Endothelial cell of umbilical vein (primary cell): ENCODE measurements at regions not wholly inside any gene's neighbourhood (a gene's known extent, or its start where the extent isn't known, plus 50 kb on each side); places are given as distances from the start of the nearest gene placed in this dataset.

Experiments
- BruUV-seq: library from RNA; stranded (reverse); fragments of 400-500 nt; replicated peaks from 2 replicates; lab custom pipeline; 2021; lab: Mats Ljungman, UMichigan
- CTCF ChIA-PET: fragments of 300-600, 350-600 bp; sonication (Branson Sonifier 250); formaldehyde crosslinking; loops from one replicate; lab custom pipeline; 2021; ENCODE audit warnings: antibody characterized with exemption, inconsistent platforms; lab: Charles Lee
- POLR2A ChIA-PET: fragments of 300-600, 350-600 bp; sonication (Branson Sonifier 250); formaldehyde crosslinking; loops from one replicate; lab custom pipeline; 2021; ENCODE audit warnings: antibody characterized with exemption, inconsistent platforms; lab: Charles Lee
- DNase-seq: peaks from one replicate; pipeline ENCODE4 v3.0.0-alpha.2; 2011; ENCODE audit warnings: low read depth, low spot score
- FAIRE-seq: peaks from 2 replicates; lab custom pipeline; 2011; peaks lifted over from hg19 to GRCh38; lab: Jason Lieb, UNC
- H2AFZ ChIP-seq: 2 replicates; pipeline ENCODE4 v1.6.0; 2012; ENCODE audit warnings: low read depth, low read length, control low read depth, inconsistent platforms
- H3K27ac ChIP-seq: 2 replicates; pipeline ENCODE4 v1.5.1; 2011; ENCODE audit warnings: low read depth, mild to moderate bottlenecking, control low read depth, low read length, moderate library complexity; ENCODE audit not compliant: insufficient read depth
- H3K27me3 ChIP-seq, 2 experiments: 2 replicates each; pipeline versions ENCODE4 v1.6.0 to v1.6.1; 2011; ENCODE audit warnings: low read length in 2 of 2, mixed read lengths in 1 of 2; ENCODE audit not compliant: control insufficient read depth in 2 of 2, insufficient read depth in 2 of 2
- H3K36me3 ChIP-seq, 2 experiments: 2 replicates in 1 of 2; 3 replicates in 1 of 2; pipeline ENCODE4 v1.5.1; 2011; ENCODE audit warnings: low read length in 2 of 2, mild to moderate bottlenecking in 1 of 2, moderate library complexity in 1 of 2; ENCODE audit not compliant: control insufficient read depth in 2 of 2, insufficient read depth in 2 of 2; ENCODE audit errors: extremely low read depth in 1 of 2
- H3K4me1 ChIP-seq: 3 replicates; pipeline ENCODE4 v1.5.1; 2011; ENCODE audit warnings: mild to moderate bottlenecking, low read length; ENCODE audit not compliant: control insufficient read depth, insufficient read depth; ENCODE audit errors: extremely low read depth
- H3K4me2 ChIP-seq: 2 replicates; pipeline ENCODE4 v1.6.1; 2011; ENCODE audit warnings: low read length, control low read depth, mixed read lengths; ENCODE audit not compliant: insufficient read depth
- H3K4me3 ChIP-seq, 3 experiments: fragments of 200-600 bp in 1 of 3; sonication (generic), shearing (Covaris generic) in 1 of 3; replicated peaks in 1 of 3; 2 replicates each; pipeline ENCODE4 v1.5.1; 2011 to 2016; ENCODE audit warnings: control low read depth in 3 of 3, low read length in 3 of 3, mild to moderate bottlenecking in 2 of 3, inconsistent platforms in 1 of 3, low read depth in 1 of 3, moderate library complexity in 1 of 3; ENCODE audit not compliant: insufficient read depth in 1 of 3
- H3K79me2 ChIP-seq: 2 replicates; pipeline ENCODE4 v1.6.0; 2012; ENCODE audit warnings: low read length, inconsistent platforms; ENCODE audit not compliant: control insufficient read depth, insufficient read depth
- H3K9ac ChIP-seq: replicated peaks from 2 replicates; pipeline ENCODE3; 2011; ENCODE audit warnings: low read length, control low read depth; ENCODE audit not compliant: insufficient read depth; ENCODE audit errors: extremely low read depth
- H3K9me1 ChIP-seq: replicated peaks from 3 replicates; pipeline ENCODE4 v1.6.0; 2011; ENCODE audit warnings: mild to moderate bottlenecking, low read length; ENCODE audit not compliant: control insufficient read depth, insufficient read depth; ENCODE audit errors: extremely low read depth
- H3K9me3 ChIP-seq: replicated peaks from 2 replicates; pipeline ENCODE4 v1.5.1; 2012; ENCODE audit warnings: low read length, inconsistent platforms; ENCODE audit not compliant: control insufficient read depth, insufficient read depth
- H4K20me1 ChIP-seq: replicated peaks from 2 replicates; pipeline ENCODE3; 2011; ENCODE audit warnings: mild to moderate bottlenecking, low read length; ENCODE audit not compliant: control insufficient read depth, insufficient read depth; ENCODE audit errors: extremely low read depth
- CTCF ChIP-seq, 2 donors: IDR thresholded peaks; 1 replicate in 1 of 2; 2 replicates in 1 of 2; pipeline ENCODE4 v1.5.1; 2011; ENCODE audit warnings: low read length in 2 of 2, mild to moderate bottlenecking in 2 of 2, moderate library complexity in 2 of 2, control low read depth in 1 of 2, inconsistent platforms in 1 of 2, low read depth in 1 of 2; ENCODE audit not compliant: insufficient read depth in 1 of 2; ENCODE audit errors: extremely low read depth in 1 of 2
- EZH2 ChIP-seq: IDR thresholded peaks from 2 replicates; pipeline ENCODE4 v1.6.1; 2012; ENCODE audit warnings: borderline replicate concordance, low read depth, mild to moderate bottlenecking, moderate library complexity, low read length, inconsistent platforms; ENCODE audit not compliant: severe bottlenecking
- FOS ChIP-seq: IDR thresholded peaks from 2 replicates; pipeline ENCODE4 v1.6.1; 2011; ENCODE audit warnings: mild to moderate bottlenecking, low read length, moderate library complexity, borderline replicate concordance; ENCODE audit not compliant: insufficient read depth
- GATA2 ChIP-seq: IDR thresholded peaks from 2 replicates; pipeline ENCODE4 v1.7.0; 2011; ENCODE audit warnings: low read depth, mild to moderate bottlenecking, moderate library complexity, mixed read lengths, low read length; ENCODE audit not compliant: insufficient read length, insufficient read depth
- JUN ChIP-seq: IDR thresholded peaks from 2 replicates; pipeline ENCODE4 v1.6.1; 2011; ENCODE audit warnings: borderline replicate concordance, low read depth; ENCODE audit not compliant: insufficient read length, insufficient read depth
- MAX ChIP-seq: IDR thresholded peaks from 2 replicates; pipeline ENCODE4 v1.6.1; 2011; ENCODE audit not compliant: insufficient read depth, insufficient read length
- MYC ChIP-seq: IDR thresholded peaks from one replicate; pipeline ENCODE4 v1.6.1; 2011; ENCODE audit warnings: mild to moderate bottlenecking, low read depth, low read length
- POLR2A ChIP-seq: IDR thresholded peaks from 2 replicates; pipeline ENCODE4 v1.6.1; 2012; ENCODE audit warnings: low read depth, mild to moderate bottlenecking, control low read depth, low read length
- POLR2AphosphoS5 ChIP-seq: IDR thresholded peaks from 2 replicates; pipeline ENCODE4 v1.6.1; 2012; ENCODE audit warnings: low read depth, mild to moderate bottlenecking, control low read depth, low read length, moderate library complexity; ENCODE audit not compliant: insufficient read depth
- dilution Hi-C: fragments of 300-500 bp; cut with MboI; formaldehyde crosslinking; loops from one replicate; pipeline ENCODE4 v1.15.0; 2019; ENCODE audit warnings: low sequenced_read_pairs; ENCODE audit not compliant: extremely low pct_ligation_motif_present
- intact Hi-C: fragments of 100-400 bp; cut with micrococcal nuclease; formaldehyde crosslinking; loops from one replicate; pipeline ENCODE4 v1.10.0; 2022

DNA sequence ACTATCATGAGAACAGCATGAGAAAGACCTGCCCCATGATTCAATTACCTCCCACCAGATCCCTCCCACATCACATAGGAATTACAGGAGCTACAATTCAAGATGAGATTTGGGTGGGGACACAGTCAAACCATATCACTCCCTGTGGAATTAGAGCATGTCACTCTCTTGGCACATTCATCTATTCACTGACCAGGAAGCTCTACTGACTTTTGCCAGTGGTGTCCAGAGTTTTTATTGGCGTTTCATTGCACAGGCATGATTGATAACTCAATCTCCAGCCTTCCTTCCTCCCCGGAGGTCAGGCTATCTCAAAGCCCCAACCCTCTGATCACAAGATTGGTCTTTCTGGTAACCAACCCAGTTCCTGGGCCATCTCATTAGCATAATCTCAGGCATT lies 478.9 kb upstream of the NRP1 start:
- H3K4me1 ChIP-seq = no peaks in the 10 kb centered on the region
- no TSS peak for BruUV-seq
- H4K20me1 ChIP-seq = no peaks in the 10 kb centered on the region
- H3K9ac ChIP-seq = no peak overlapping the region
- no peaks in the 10 kb centered on the region for H3K36me3 ChIP-seq
- FAIRE-seq = no peak
- no peak overlapping the region for H3K4me2 ChIP-seq
- H3K27ac ChIP-seq = no peak overlapping the region
- H3K9me1 ChIP-seq = no peaks in the 10 kb centered on the region
- intact Hi-C loops = no loop called here
- ChIA-PET POLR2A (no interaction called here), CTCF (interaction anchor here (1.5 kb wide), 1 partner anchor 825 kb away, joined by 4 read pairs; no protein-coding TSS in a partner anchor)
- dilution Hi-C loops = no loop called here
- no peak for DNase-seq
- H3K27me3 ChIP-seq = no peaks in the 10 kb centered on the region
- no peak overlapping the region for H3K4me3 ChIP-seq
- TF ChIP-seq CTCF (IDR thresholded peaks at IDR 0.05; ENCODE audit: extremely low read depth in 1 of 2, insufficient read depth in 1 of 2, low read depth in 1 of 2, low read length in 2 of 2) (no peak), FOS (no peak), GATA2 (no peak), JUN (no peak), MAX (no peak), EZH2 (no peak), POLR2A (no peak), MYC (no peak), POLR2AphosphoS5 (no peak)
- no peaks in the 10 kb centered on the region for H3K9me3 ChIP-seq
- H2AFZ ChIP-seq = no peak overlapping the region
- no peaks in the 10 kb centered on the region for H3K79me2 ChIP-seq
